NCI-H187 (cell line): ENCODE measurements at regions not wholly inside any gene's neighbourhood (a gene's known extent, or its start where the extent isn't known, plus 50 kb on each side); places are given as distances from the start of the nearest gene placed in this dataset.

ENCODE experiments used
- DNase-seq, 2 experiments: peaks; one replicate each; lab custom pipeline; 2025; lab: John Stamatoyannopoulos, UW

DNA sequence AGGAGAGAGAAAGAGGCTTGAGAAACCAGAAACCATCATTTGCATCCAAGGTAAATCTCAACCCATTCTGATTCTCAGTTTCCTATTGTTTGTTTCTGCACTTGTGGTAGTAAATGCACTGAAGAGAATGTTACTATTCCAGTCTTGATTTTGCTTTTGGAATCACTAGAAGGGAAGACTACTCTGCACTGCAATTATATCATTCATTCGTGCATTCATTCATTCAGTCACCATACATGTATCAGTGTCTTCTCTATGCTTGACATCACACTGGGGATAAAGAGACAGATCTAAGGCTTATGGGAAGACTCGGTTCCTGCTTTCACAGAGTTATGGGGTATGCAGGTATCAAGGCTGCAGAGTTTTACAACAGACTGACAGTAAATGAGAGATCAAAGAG lies 90.3 kb upstream of the EGLN3 start:
- DNase-seq, result no peak

DNA sequence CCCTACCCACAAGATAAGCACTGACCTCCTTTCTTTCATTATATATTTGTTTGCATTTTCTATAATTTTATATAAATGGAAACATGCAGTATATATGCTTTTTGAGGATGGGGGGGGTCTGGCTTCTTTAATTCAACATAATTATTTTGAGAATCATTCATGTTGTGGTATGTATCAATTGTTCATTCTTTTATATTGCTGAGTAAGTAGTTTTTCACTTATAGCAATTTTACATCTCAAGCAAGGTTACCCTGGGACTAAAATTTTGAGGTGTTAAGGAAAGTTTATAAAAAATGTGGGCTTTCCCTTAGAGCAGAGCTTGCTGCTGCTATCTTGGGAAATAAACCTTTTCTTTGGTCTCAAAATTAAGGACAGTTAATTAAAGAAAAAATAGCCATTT lies 89.9 kb upstream of the EGLN3 start:
- DNase-seq, result no peak

DNA sequence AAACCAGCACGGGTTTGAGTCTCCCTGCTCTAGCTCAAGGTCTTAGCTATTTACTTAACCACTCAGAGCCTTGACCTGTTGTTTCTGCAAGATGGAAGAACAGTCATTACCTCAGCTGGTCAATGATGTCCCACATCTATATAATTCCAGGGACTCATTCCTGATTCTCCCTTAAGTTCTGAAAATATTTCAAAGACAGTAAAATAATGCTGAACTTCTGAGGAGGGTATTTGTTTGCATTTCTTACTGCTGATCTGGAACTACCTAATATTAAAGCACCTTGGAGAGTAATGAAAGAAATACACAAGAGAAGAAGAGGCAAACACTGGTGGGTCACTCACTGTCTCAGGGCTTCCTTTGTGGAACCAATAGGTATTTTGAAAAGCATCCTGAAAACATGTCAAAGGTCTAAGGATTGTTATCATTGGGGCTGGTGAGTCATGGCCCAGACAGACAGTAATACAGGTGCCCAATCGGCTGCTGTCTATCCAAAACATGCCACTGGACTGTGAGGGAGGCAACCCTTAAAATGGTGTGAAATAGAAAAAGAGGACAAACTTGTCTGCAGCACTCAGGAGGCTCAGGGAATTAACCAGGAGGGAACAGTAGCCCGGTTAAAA lies 88.7 kb upstream of the EGLN3 start:
- no peak for DNase-seq

DNA sequence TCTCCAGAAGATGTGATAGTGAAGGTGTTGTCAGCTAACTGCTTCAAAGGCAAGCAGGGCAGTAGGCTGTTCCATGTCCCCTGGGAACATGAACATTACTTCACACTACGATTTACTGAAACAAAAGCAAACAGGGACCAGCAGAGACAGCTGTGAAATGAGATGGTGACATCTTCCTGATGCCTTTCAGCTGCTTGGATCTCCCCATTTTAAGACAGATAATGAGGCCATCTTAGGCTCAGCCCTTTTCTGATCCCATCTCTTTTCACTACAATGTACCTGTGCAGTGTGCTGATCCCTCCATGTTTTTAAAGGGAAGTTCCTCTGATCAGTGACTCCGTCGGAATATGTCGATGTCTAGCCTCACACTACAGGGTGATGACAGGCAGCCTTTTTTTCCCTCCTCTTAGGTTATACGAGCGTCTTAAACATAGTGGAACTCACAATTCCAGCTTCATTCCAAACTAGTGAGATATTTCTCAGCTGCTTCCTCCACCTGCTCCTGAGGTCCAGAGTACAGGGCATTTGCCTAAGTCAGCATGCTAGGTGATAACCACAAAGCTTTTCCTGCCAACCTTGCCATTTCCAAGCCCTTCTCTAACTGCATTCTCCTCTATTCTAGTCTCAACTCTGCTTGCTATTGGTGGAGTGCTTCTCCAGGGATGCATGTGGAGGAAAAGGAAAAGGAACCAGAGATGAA lies 87.6 kb upstream of the EGLN3 start:
- DNase-seq, result no peak

DNA sequence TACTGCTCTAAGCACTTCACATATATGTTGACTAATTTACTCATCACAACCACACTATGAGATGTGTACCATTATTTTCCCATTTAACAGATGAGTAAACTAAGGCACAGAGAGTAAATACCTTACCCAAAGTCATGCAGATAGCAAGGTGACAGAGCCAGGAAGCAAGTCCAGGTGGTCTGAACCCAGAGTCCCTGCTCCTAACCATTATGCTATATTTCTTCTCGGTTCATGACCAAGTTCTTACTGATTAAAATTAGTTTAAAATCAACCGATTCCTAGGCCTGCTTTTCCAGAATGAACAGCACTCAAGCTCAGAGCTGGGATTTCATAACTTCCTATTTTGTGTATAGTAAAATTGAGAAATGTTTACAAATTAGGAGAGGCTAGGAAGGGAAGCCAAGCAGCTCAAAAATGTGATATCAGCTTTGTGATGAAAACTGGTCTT lies 85.5 kb upstream of the EGLN3 start:
- no peak for DNase-seq

DNA sequence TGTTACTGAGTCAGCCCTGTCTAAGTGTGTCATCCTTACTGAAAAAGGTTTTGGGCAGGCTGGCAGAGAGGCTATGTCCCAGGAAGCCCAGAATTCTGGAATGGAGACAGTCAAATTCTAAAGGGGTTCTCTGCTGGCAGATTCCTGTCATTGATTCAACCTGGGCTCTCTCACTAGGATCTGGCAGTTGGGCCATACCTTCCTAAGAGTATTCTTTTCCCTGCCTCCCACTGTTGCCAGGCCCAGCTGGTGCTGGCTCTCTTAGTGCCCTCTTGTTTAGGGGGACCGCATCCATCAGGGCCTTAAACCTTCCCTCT lies 85.0 kb upstream of the EGLN3 start:
- no peak for DNase-seq

DNA sequence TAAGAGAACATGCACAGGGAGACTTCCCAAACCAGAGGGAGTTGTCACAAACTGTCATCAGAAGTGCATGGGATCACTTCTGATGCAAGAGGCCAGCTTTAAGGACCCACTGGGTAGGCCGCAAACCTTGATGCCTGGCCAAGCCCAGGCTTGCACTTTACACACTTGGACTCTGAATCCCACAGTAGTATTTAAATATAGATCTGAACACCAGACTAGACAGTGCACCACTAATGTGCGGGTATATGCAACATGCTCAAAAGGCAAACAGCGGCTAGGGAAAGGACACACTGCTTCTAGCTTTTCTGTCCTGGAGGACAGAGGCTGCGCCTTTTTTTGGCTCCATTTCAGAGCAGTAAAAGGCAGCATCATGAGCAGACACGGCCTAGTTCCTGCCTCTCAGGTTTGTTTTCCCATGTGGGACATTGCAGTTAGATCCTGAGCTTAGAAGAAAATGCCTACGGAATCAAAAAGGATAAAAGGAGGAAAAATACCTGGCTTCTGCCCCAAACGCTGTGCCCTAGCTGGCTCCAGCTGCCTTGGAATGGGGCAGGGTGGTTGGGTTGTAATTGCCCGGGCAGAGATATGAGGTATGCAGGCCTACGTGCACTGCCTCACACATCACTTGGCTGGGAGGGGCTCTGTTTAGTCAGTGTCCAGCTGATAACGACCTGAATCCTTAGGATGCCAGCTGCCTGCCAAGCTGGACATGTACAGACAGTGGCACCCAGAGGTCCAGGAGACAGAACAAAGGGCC lies 84.5 kb upstream of the EGLN3 start:
- DNase-seq, result no peak

DNA sequence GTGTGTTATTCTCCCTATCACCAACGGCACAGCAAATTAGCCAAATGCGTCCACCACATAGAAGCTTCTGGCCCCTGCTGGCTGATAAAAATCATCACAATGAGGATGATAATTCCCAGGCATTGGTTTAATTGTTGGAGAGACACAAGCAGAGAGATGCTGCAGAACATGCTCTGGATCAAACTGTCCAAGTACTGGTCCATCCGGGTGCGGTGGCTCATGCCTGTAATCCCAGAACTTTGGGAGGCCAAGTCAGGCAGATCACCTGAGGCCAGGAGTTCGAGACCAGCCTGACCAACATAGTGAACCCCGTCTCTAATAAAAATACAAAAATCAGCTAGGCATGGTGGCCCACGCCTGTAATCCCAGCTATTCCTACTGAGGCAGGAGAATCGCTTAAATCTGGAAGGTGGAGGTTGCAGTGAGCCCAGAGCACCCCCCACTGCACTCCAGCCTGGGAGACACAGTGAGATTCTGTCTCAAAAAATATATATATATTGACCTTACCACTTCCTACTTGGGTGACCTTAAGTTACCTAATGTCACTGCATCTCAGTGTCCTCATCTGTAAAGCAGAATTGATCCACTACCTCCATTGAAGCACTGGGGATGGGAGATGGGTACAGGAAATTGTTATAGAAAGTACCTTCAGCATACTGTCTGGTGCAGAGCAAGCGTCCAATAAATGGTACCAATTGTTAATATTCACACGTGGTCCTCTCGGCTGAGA lies 83.7 kb upstream of the EGLN3 start:
- DNase-seq, result no peak

DNA sequence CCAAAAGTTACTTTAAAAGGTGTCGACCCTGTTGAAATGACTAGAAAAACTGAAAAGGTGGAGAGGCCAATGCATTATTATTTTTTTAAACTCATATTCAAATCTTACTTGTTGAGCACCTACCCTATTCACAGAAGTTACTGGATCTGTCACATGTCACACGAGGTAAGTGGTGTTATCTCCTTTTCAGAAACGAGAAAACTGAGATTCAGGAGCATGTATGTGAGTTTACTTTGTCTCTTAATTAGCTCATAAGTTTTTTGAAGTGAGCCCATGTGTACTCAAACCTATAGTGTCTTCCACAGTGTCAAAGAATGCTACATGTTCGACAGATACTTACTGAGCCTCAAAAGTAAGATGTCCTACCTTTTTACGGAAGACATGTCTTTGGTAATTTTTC lies 81.8 kb upstream of the EGLN3 start:
- no peak for DNase-seq

DNA sequence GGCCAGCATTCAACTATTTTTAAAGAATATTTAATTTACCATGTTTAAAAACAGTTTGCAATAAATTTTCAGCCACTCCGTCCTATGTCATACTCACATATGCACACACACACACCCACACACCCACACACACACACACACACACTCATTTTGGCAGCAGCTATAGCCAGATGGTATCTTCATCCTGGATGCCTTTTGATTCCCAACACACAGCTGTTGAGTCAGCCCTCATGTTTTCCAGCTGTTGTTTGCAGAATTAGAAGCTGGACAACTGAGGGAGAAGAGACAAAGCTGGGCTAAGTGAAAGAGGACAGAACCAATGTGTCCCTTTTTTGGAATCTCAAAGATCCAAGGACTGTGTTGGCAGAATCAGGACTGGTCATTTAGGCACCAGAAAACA lies 80.0 kb upstream of the EGLN3 start:
- no peak for DNase-seq

DNA sequence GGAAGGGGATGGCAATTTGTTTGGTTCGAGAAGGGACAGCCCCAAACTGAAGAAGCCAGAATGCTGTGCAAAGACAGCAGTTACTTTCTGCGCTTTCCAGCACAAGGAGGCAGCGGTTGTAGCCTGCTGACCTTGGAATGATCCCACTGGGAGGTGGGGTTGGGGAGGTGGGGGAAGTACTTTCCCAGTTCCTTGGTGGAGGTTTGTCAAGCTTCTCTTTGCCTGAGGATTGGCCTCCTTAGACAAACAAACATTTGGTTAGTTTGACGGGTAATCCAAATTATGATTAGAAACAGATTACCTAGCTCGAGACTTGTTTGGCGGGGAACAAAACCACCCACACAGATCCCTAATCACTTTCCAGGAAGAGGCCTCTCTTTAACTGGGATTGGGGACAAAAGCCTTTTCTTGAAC lies 79.1 kb upstream of the EGLN3 start:
- DNase-seq, result no peak

DNA sequence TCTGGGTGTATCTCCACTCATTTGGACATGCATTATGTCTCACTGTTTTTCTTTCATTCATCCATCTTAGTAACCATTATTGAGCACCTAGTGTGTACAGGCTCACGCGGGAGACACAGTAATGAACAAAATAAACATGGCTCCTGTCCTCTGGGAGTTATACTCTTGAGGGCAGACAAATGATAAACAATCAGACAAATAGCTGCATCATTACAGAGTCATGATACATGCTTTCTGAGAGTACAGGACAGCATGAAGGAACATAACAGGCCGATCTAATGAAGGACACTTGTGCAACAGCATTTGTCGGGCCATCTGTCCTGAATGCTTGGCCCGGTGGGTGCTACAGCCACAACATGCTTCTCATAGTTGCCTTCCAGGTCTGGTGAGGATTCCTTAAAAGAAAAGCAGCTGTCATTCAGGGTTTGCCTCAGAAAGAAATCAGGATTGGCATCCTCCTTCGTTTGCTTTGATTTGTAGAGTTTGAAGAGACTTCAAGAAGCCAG lies 77.2 kb upstream of the EGLN3 start:
- no peak for DNase-seq

DNA sequence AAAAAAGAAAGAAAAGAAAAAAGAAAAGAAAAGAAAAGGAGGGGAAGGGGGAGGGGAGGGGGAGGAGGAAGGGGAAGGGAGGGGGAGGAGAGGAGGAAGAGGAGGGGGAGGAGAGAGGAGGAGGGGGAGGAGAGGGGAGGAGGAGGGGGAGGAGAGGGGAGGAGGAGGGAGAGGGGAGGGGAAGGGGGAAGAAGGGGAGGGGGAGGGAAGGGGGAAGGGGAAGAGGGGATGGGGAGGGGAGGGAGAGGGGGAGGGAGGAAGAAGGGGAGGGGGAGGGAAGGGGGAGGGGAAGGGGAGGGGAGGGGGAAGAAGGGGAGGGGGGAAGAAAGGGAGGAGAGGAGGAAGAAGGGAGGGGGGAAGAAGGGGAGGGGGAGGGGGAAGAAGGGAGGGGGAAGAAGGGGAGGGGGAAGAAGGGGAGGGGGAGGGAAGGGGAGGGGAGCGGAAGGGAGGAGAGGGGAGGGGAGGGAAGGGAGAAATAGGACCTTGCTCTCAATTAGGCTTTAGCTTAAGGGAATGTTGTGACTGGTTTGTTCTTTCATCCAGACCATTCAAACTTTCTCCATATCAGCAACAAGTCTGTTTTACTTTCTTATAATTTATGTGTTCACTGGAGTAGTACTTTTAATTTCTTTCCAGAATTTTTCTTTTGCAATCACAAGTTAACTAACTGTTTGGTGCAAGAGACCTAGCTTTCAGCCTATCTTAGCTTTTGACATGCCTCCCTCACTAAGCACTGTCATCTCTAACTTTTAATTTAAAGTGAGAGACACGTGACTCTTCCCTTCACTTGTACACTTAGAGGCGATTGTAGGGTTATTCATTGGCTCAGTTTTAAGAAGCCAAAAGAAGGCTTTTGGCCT lies 76.5 kb upstream of the EGLN3 start:
- DNase-seq, result no peak

DNA sequence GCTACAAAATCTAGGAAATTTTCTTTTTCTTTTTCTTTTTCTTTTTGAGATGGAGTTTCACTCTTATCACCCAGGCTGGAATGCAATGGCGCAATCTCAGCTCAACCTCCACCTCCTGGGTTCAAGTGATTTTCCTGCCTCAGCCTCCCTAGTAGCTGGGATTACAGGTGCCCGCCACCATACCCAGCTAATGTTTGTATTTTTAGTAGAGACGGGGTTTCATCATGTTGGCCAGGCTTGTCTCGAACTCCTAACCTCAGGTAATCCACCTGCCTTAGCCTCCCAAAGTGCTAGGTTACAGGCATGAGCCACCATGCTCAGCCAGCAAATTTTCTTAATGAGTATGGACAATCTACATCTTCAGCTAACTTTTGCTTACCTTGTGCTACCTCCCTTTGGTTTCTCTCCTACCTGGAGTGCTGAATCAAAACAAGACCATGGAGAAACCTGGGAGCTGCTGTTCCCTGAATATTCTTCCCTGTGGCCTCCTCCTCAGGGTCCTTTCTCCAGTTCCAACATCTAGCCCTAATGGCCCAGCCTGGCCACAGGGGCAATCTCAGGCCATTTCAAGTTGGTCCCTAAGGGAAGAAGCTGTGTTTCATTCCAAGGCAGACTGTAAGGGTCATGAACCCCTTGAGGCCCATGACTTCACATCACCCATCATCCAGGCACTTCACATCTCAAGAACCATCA lies 74.6 kb upstream of the EGLN3 start:
- no peak for DNase-seq

DNA sequence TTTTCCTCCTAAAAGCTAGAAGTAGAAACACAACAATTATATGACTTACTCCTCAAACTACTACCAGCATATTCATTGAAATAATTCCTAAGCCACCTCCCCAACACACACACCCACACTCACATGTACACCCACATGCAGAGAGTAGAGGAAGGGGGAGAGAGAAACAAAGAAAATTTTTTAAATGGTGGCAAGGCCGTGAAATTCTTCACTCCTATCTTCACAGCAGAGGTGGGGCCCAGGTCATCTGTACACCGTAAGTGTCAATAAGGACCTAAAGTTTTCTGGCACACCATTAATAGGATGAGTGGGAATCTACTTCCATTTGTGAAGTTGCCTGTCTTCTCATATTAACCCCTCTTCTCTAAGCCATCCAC lies 73.9 kb upstream of the EGLN3 start:
- DNase-seq, result no peak

DNA sequence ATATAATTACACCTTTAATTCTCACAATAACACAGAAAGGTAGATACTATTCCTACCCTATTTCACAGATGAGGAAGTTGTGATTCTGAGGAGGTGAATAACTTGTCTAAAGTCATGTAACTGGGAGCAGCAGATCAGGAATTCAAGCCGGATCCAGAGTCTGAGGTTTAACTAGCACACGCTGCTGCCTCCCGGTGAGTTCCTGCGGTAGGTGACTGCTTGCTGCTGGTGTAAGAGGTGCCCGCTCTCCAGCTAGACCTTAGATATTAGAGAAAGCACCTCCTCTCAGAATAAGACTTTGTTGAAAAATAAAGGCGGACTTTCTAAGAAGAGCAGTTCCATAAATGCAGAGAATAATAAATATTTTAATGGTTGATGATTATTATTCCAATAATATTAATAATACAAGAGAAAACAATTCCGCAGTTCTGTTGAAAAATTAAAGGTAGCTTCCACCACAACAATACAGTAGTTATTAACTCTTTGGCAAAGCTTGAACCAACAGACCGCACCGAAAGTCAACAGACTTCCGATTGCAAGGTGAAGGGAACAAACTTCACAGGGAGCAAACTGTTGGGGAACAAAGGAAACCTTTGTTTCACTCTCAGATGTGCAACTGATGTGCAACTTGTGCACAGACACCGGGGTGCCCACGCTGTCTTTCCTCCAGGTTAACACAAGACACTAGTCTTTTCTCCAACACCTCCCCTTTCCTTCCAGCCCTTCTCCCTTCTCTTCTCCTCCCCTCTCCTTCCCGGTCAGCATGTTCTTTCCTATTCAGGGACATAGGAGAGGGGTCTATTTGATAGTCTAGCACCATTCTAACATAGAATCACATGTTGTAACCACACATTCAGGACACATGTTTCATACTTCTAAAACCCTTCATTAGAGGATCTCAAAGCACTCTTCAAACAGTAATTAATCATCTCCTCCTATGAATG lies 73.2 kb upstream of the EGLN3 start:
- no peak for DNase-seq

DNA sequence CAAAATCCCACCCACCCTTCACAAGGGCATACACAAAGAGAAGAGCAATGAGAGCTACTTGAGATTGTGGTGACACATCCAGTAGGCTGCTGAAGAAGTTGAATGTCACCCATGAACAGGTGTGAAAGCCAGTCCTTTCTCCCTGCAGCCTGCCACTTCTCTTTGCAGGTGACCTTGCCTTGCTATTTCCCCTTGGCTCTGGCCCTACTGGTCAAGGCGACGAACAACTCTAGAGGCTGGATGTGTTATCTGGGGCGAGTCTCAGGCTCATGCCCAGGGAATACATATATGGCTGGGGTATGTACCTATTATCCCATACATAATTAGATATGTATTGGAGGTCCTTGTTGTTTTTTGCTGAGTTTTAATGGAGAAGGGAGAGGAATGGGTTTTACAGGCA lies 70.2 kb upstream of the EGLN3 start:
- DNase-seq, result peak; percentile 24 to 28

DNA sequence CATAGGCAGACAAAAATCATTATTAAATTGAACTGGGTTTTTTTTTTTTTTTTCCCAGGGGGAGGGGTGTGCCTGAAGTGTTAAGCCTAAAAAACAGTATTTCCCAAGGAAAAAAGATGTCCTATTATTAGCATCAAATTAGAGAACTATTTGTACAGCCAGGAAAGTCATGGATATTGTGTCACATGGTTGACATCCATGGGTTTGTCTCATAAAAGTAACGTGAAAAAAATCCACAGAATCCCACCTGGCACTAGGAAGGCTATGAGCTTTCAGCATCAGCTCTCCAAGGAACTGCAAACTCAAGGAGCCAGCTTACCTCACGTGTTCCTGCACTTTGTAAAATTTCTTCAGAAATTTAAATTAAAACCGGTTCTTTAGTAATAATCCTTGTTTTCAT lies 69.1 kb upstream of the EGLN3 start:
- no peak for DNase-seq

DNA sequence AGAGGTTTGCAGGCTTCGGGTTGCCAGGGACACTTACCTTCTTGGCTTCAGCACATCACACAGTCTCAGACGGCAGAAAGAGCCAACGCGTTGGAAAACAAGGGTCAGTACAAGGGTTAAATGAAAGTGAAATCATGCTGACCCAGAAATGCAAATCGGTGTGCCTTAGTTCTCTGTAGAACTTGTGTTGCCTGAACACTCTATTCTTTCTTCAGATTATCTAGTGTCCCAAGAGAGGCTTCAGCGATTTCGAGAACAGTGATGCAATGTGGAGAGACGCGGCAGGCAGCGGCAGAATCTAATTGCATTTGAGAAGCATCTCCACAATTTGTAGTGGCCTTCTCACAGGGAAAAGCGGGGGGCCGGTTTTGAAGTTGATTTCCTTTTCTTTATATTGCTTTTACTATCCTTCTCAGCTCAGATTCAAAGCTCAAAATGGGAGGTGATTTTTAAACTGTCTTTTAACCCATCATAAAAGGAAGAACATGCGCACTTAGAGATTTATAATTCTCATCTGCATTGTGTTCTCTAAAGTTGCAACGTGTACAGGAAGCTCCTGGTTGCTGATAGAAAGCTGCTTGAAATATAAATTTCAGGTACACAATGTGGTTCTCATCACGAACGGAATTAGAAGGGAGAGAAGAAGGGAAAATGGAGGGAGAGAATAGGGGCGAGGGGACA lies 67.8 kb upstream of the EGLN3 start:
- peak in 1 of 2 experiments; percentile 49 for DNase-seq
